H1 (cell line): ENCODE measurements at regions not wholly inside any gene's neighbourhood (a gene's known extent, or its start where the extent isn't known, plus 50 kb on each side); places are given as distances from the start of the nearest gene placed in this dataset.

Source experiments
- CTCF ChIA-PET: fragments of 300-600 bp; sonication (Branson Sonifier 250); formaldehyde crosslinking; loops from one replicate; lab custom pipeline; 2021; ENCODE audit not compliant: partially characterized antibody; lab: Charles Lee
- POLR2A ChIA-PET: fragments of 300-600 bp; sonication (Branson Sonifier 250); formaldehyde crosslinking; loops from one replicate; lab custom pipeline; 2021; ENCODE audit warnings: inconsistent platforms; ENCODE audit not compliant: partially characterized antibody; lab: Charles Lee
- DNase-seq, 2 experiments: peaks; one replicate each; pipeline versions ENCODE4 v3.0.0 to v3.0.0-alpha.2; 2010 to 2022; ENCODE audit warnings: low spot score in 2 of 2, low read depth in 1 of 2, mixed read lengths in 1 of 2
- FAIRE-seq: peaks from 2 replicates; lab custom pipeline; 2011; peaks lifted over from hg19 to GRCh38; lab: Jason Lieb, UNC
- H2AFZ ChIP-seq: 2 replicates; pipeline ENCODE4 v1.8.1; 2012; ENCODE audit warnings: low read length, inconsistent platforms
- H2AK5ac ChIP-seq: 2 replicates; pipeline ENCODE4 v1.6.1; 2013; ENCODE audit warnings: low read depth, low read length
- H2BK120ac ChIP-seq: replicated peaks from 2 replicates; pipeline ENCODE3; 2013; ENCODE audit warnings: low read depth, low read length, inconsistent platforms
- H2BK12ac ChIP-seq: 2 replicates; pipeline ENCODE4 v1.6.1; 2013; ENCODE audit warnings: low read depth, low read length
- H2BK15ac ChIP-seq: 2 replicates; pipeline ENCODE4 v1.6.1; 2013; ENCODE audit warnings: low read length
- H2BK20ac ChIP-seq: 2 replicates; pipeline ENCODE4 v1.6.1; 2013; ENCODE audit warnings: low read length
- H2BK5ac ChIP-seq: 2 replicates; pipeline ENCODE4 v1.6.1; 2013; ENCODE audit warnings: low read depth, low read length
- H3K14ac ChIP-seq: 2 replicates; pipeline ENCODE4 v1.6.1; 2013; ENCODE audit warnings: inconsistent platforms; ENCODE audit not compliant: insufficient read length
- H3K18ac ChIP-seq: 2 replicates; pipeline ENCODE4 v1.6.1; 2013; ENCODE audit warnings: low read length; ENCODE audit errors: extremely low read depth
- H3K23ac ChIP-seq: 2 replicates; pipeline ENCODE4 v1.6.1; 2013; ENCODE audit warnings: inconsistent platforms; ENCODE audit not compliant: insufficient read length
- H3K23me2 ChIP-seq: 2 replicates; pipeline ENCODE4 v1.6.1; 2013; ENCODE audit warnings: low read depth, low read length
- H3K27ac ChIP-seq: 2 replicates; pipeline ENCODE4 v1.6.1; 2011; ENCODE audit warnings: low read depth, low read length, inconsistent platforms
- H3K27me3 ChIP-seq, 4 experiments: replicated peaks in 1 of 4; 1 replicate in 1 of 4; 2 replicates in 3 of 4; pipeline versions ENCODE4 v1.6.1 to v1.8.1; 2011 to 2013; ENCODE audit warnings: low read length in 3 of 4, mild to moderate bottlenecking in 3 of 4, inconsistent platforms in 2 of 4, mixed read lengths in 2 of 4, moderate library complexity in 1 of 4; ENCODE audit not compliant: control insufficient read depth in 3 of 4, insufficient read depth in 3 of 4; ENCODE audit errors: extremely low read depth in 1 of 4
- H3K36me3 ChIP-seq, 4 experiments: 2 replicates each; pipeline versions ENCODE4 v1.6.1 to v1.8.1; 2011 to 2013; ENCODE audit warnings: mild to moderate bottlenecking in 4 of 4, low read length in 3 of 4, moderate library complexity in 2 of 4, control low read depth in 1 of 4, inconsistent platforms in 1 of 4; ENCODE audit not compliant: insufficient read depth in 4 of 4, control insufficient read depth in 2 of 4
- H3K4ac ChIP-seq: replicated peaks from 2 replicates; pipeline ENCODE3; 2013; ENCODE audit warnings: low read length, low read depth, mixed read lengths, inconsistent platforms; ENCODE audit not compliant: insufficient read length
- H3K4me1 ChIP-seq, 4 experiments: replicated peaks in 1 of 4; 1 replicate in 1 of 4; 2 replicates in 3 of 4; pipeline versions ENCODE4 v1.6.1 to v1.8.1; 2011 to 2013; ENCODE audit warnings: low read length in 3 of 4, inconsistent platforms in 2 of 4, mixed read lengths in 1 of 4; ENCODE audit not compliant: insufficient read depth in 4 of 4, control insufficient read depth in 3 of 4
- H3K4me2 ChIP-seq, 2 experiments: 2 replicates each; pipeline versions ENCODE4 v1.6.1 to v1.8.1; 2011 to 2013; ENCODE audit warnings: low read depth in 2 of 2, low read length in 2 of 2, control low read depth in 1 of 2, inconsistent platforms in 1 of 2, mild to moderate bottlenecking in 1 of 2; ENCODE audit not compliant: insufficient read depth in 1 of 2
- H3K4me3 ChIP-seq, 4 experiments: fragments of 200-600, 300-600 bp in 1 of 4; sonication (generic), shearing (Covaris generic), sonication (Bioruptor Twin) in 1 of 4; 2 replicates each; pipeline versions ENCODE4 v1.5.1 to v1.8.1; 2011 to 2016; ENCODE audit warnings: low read length in 4 of 4, low read depth in 3 of 4, control low read depth in 2 of 4, inconsistent platforms in 2 of 4, mild to moderate bottlenecking in 2 of 4, mixed read lengths in 1 of 4, moderate library complexity in 1 of 4; ENCODE audit not compliant: insufficient read depth in 2 of 4; ENCODE audit errors: extremely low read depth in 1 of 4
- H3K56ac ChIP-seq: replicated peaks from 2 replicates; pipeline ENCODE3; 2013; ENCODE audit warnings: low read depth, mild to moderate bottlenecking, mixed read lengths, low read length, inconsistent platforms; ENCODE audit not compliant: insufficient read length
- H3K79me1 ChIP-seq: 2 replicates; pipeline ENCODE4 v1.6.1; 2013; ENCODE audit warnings: low read depth, low read length, control low read depth
- H3K79me2 ChIP-seq, 2 experiments: 2 replicates each; pipeline versions ENCODE4 v1.6.1 to v1.8.1; 2012 to 2013; ENCODE audit warnings: low read length in 2 of 2, mild to moderate bottlenecking in 2 of 2, inconsistent platforms in 1 of 2; ENCODE audit not compliant: insufficient read depth in 2 of 2, control insufficient read depth in 1 of 2
- H3K9ac ChIP-seq, 4 experiments: replicated peaks in 1 of 4; 1 replicate in 1 of 4; 2 replicates in 3 of 4; pipeline versions ENCODE4 v1.6.1 to v1.8.1; 2011 to 2013; ENCODE audit warnings: low read depth in 3 of 4, low read length in 3 of 4, control low read depth in 2 of 4, mild to moderate bottlenecking in 2 of 4, moderate library complexity in 2 of 4, inconsistent platforms in 1 of 4; ENCODE audit errors: extremely low read depth in 1 of 4
- H3K9me3 ChIP-seq, 2 experiments: 2 replicates each; pipeline versions ENCODE4 v1.6.1 to v1.8.1; 2012 to 2013; ENCODE audit warnings: mild to moderate bottlenecking in 2 of 2, moderate library complexity in 2 of 2, control low read depth in 1 of 2, inconsistent platforms in 1 of 2, low read depth in 1 of 2, low read length in 1 of 2, mixed read lengths in 1 of 2; ENCODE audit not compliant: insufficient read depth in 2 of 2
- H4K20me1 ChIP-seq, 2 experiments: replicated peaks in 1 of 2; 2 replicates each; pipeline versions ENCODE3 to v1.8.1; 2011 to 2013; ENCODE audit warnings: inconsistent platforms in 2 of 2, low read length in 2 of 2, mild to moderate bottlenecking in 1 of 2; ENCODE audit not compliant: insufficient read depth in 2 of 2, control insufficient read depth in 1 of 2
- H4K5ac ChIP-seq: 2 replicates; pipeline ENCODE4 v1.6.1; 2013; ENCODE audit warnings: low read length, low read depth, mixed read lengths, inconsistent platforms; ENCODE audit not compliant: insufficient read length
- H4K8ac ChIP-seq: 2 replicates; pipeline ENCODE4 v1.8.0; 2013; ENCODE audit warnings: mild to moderate bottlenecking, moderate library complexity, low read length, inconsistent platforms; ENCODE audit not compliant: insufficient read depth; ENCODE audit errors: extremely low read depth
- H4K91ac ChIP-seq: replicated peaks from 2 replicates; pipeline ENCODE3; 2013; ENCODE audit warnings: low read length, mixed read lengths, inconsistent platforms; ENCODE audit not compliant: insufficient read length
- CTCF ChIP-seq, 3 experiments: IDR thresholded peaks; 1 replicate in 2 of 3; 2 replicates in 1 of 3; pipeline versions ENCODE4 v1.5.1 to v1.6.1; 2011; ENCODE audit warnings: low read length in 3 of 3, mild to moderate bottlenecking in 3 of 3, inconsistent platforms in 2 of 3, low read depth in 1 of 3, moderate library complexity in 1 of 3; ENCODE audit not compliant: insufficient read depth in 1 of 3; ENCODE audit errors: control extremely low read depth in 1 of 3
- NANOG ChIP-seq: IDR thresholded peaks from 2 replicates; pipeline ENCODE4 v1.6.1; 2011; ENCODE audit warnings: low read length, low read depth, mild to moderate bottlenecking, inconsistent platforms; ENCODE audit not compliant: insufficient read depth, poor library complexity, severe bottlenecking
- SIRT6 ChIP-seq: IDR thresholded peaks from one replicate; pipeline ENCODE4 v1.7.1; 2012; ENCODE audit warnings: low read length, inconsistent platforms
- TF ChIP-seq, protein P1 (sequence below): IDR thresholded peaks from 2 replicates; pipeline ENCODE4 v1.6.1; 2012; ENCODE audit warnings: low read length, inconsistent platforms

DNA sequence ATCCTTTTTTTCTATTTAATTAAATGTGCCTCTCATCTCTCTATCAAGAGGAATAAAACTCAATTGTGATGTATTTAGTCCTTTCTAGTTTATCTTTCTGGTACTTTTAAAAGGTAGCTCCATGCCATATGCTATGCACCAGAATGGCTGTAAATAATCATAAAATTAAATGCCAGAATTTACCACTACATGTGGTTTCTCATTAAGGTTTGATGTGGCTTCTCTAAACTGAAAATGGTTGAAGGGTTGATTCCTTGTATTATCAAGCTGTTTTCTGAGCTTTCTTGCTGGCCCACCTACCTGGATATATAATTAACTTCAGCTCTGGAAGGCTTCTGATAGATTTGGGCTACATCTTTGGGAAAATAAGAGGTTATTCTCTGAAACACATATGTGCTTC is 171.9 kb upstream of the RHOBTB1 start:
- H3K79me1 ChIP-seq = no peaks in the 10 kb centered on the region
- H2BK20ac ChIP-seq = no peak overlapping the region
- H3K23me2 ChIP-seq = no peaks in the 10 kb centered on the region
- no peak overlapping the region for H3K14ac ChIP-seq
- ChIA-PET CTCF (interaction anchor here (0.6 to 1.0 kb wide), 3 partner anchors 11 to 234 kb away, joined by 4 read pairs; no protein-coding TSS in a partner anchor), POLR2A (no interaction called here)
- no peaks in the 10 kb centered on the region for H3K79me2 ChIP-seq
- no peak overlapping the region for H4K91ac ChIP-seq
- H3K4ac ChIP-seq = no peak overlapping the region
- H2BK120ac ChIP-seq = no peak overlapping the region
- no peaks in the 10 kb centered on the region for H4K20me1 ChIP-seq
- H3K4me2 ChIP-seq = no peak overlapping the region
- no peak overlapping the region for H3K27ac ChIP-seq
- H3K18ac ChIP-seq = no peak overlapping the region
- no peaks in the 10 kb centered on the region for H3K27me3 ChIP-seq
- no peaks in the 10 kb centered on the region for H3K9me3 ChIP-seq
- no peak overlapping the region for H3K9ac ChIP-seq
- DNase-seq (no peak), FAIRE-seq (no peak)
- TF ChIP-seq NANOG (no peak), SIRT6 (no peak), CTCF (IDR thresholded peaks at IDR 0.05; ENCODE audit: control extremely low read depth in 1 of 3, insufficient read depth in 1 of 3, low read depth in 1 of 3, low read length in 3 of 3) (no peak)
- TF ChIP-seq, protein P1, sequence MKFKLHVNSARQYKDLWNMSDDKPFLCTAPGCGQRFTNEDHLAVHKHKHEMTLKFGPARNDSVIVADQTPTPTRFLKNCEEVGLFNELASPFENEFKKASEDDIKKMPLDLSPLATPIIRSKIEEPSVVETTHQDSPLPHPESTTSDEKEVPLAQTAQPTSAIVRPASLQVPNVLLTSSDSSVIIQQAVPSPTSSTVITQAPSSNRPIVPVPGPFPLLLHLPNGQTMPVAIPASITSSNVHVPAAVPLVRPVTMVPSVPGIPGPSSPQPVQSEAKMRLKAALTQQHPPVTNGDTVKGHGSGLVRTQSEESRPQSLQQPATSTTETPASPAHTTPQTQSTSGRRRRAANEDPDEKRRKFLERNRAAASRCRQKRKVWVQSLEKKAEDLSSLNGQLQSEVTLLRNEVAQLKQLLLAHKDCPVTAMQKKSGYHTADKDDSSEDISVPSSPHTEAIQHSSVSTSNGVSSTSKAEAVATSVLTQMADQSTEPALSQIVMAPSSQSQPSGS = no peak
- H4K8ac ChIP-seq = no peak overlapping the region
- H3K36me3 ChIP-seq = no peaks in the 10 kb centered on the region
- no peaks in the 10 kb centered on the region for H3K4me1 ChIP-seq
- H2BK15ac ChIP-seq = no peak overlapping the region
- no peak overlapping the region for H4K5ac ChIP-seq
- H2AK5ac ChIP-seq = no peak overlapping the region
- no peak overlapping the region for H3K23ac ChIP-seq
- no peak overlapping the region for H3K56ac ChIP-seq
- H2BK5ac ChIP-seq = no peak overlapping the region
- H2AFZ ChIP-seq = no peak overlapping the region
- H2BK12ac ChIP-seq = no peak overlapping the region
- H3K4me3 ChIP-seq = no peak overlapping the region
